SK-N-SH (cell line): ENCODE measurements at regions not wholly inside any gene's neighbourhood (a gene's known extent, or its start where the extent isn't known, plus 50 kb on each side); places are given as distances from the start of the nearest gene placed in this dataset.

Source experiments
- CHD2 ChIP-seq: fragments of 150-350 bp; IDR thresholded peaks from 2 replicates; pipeline ENCODE4 v1.6.1; 2018; ENCODE audit warnings: low read length; ENCODE audit not compliant: partially characterized antibody
- JUND ChIP-seq: IDR thresholded peaks from 2 replicates; pipeline ENCODE4 v1.4.0; 2012
- TCF12 ChIP-seq: IDR thresholded peaks from 2 replicates; pipeline ENCODE4 v1.4.0; 2012
- TF ChIP-seq, protein P1 (sequence below): fragments of 200-600 bp; sonication (generic); IDR thresholded peaks from 2 replicates; pipeline ENCODE4 v1.6.1; 2017; ENCODE audit warnings: antibody characterized with exemption, mild to moderate bottlenecking, moderate library complexity

DNA sequence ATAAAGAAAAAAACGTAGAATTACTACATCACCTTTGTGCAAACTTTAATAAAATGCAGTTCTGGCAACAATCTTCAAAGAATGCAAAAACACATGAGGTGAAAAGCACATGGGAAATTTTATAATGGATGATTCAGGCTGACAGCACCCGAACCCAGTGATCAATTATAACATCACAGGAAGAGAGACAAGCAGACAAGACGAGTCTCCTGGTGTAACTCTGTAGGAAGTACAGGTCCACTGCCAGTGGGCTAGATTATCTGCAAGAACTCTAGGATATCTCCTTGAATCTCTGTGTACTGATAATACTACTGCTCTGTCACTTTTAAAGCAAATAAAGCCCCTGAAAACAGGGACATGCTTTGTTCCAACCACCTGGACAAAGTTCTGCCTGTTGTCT, 58.9 kb upstream of the NXF3 start:
- no peak for TF ChIP-seq CHD2
- TF ChIP-seq, protein P1, sequence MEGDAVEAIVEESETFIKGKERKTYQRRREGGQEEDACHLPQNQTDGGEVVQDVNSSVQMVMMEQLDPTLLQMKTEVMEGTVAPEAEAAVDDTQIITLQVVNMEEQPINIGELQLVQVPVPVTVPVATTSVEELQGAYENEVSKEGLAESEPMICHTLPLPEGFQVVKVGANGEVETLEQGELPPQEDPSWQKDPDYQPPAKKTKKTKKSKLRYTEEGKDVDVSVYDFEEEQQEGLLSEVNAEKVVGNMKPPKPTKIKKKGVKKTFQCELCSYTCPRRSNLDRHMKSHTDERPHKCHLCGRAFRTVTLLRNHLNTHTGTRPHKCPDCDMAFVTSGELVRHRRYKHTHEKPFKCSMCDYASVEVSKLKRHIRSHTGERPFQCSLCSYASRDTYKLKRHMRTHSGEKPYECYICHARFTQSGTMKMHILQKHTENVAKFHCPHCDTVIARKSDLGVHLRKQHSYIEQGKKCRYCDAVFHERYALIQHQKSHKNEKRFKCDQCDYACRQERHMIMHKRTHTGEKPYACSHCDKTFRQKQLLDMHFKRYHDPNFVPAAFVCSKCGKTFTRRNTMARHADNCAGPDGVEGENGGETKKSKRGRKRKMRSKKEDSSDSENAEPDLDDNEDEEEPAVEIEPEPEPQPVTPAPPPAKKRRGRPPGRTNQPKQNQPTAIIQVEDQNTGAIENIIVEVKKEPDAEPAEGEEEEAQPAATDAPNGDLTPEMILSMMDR: no peak
- no peak for TF ChIP-seq JUND
- 0 out of 2 replicates have a peak, but pooled peaks have one; percentile 3 for TF ChIP-seq TCF12
